ENCODE measurements at regions not wholly inside any gene's neighbourhood (a gene's known extent, or its start where the extent isn't known, plus 50 kb on each side); places are given as distances from the start of the nearest gene placed in this dataset.

DNA sequence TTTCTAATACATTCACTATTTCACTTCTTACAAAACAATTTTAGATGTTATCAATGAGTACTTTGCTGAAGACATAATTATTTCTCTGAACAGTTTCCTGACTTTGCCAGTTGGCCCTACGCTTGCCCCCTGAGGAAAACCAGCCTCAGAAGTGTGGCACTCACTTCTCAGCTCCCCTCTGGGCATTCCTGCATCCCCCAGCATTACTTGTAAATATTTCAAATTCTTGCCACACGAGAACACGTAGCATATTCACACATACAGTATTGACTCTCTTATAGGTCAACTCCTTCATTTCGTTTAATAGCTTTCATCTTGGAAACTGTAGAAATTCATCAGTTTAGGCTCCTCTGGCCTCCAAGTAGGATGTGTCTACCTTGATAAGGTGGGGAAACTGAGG, 65.2 kb downstream of the OTX2 start:
- in situ Hi-C loops (cut with HindIII; ENCODE audit: low pct_unique_long_range_greater_than_20kb, low sequenced_read_pairs) = no loop called here

DNA sequence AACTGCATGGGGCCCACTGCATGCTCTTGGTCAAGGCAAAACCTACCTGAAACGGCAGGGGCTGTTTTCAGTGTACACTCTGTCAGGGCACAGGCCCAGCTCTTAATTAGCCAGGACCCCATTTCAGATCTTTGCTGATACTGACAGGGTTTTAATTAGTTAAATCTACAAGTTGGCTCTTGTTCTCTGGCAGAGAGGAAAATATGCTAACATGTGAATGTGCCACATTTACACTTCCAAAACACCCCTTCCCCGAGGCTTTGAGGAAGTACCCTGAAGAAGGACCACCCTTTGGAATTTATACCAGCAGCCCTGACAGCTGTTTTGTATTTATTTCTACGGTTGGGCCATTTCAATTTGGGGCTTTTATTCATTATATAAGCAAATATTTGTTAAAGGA, 66.3 kb downstream of the OTX2 start:
- in situ Hi-C loops (cut with HindIII; ENCODE audit: low pct_unique_long_range_greater_than_20kb, low sequenced_read_pairs) = no loop called here
- DNase-seq (ENCODE audit: low read depth, low spot score) = no peak

More for the DNA sequence above, 65.2 kb downstream of the OTX2 start:
- no peak for DNase-seq (ENCODE audit: low read depth, low spot score)

DNA sequence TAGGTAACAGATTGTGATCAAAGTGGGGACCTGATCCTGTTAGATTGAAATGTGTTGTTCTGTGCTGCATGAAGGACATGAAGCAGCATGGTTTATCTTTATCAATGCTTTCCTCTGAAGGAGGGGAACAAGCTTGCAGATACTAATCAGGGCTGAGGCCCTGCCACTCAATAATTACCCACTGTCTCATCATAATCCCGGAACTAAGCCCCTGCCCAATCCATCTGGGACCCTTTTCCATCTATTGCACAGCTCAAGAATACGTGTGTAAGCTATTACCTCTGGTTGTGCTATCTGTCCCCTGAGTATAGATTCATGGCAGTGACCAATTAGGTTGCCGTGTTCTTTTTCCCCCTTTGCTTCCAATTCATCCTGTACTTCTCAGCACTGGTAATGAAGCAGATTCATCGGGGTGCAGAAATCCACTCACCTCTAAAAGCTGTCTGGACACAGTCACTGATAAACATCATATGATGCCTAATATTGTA, 67.8 kb downstream of the OTX2 start:
- in situ Hi-C loops (cut with HindIII; ENCODE audit: low pct_unique_long_range_greater_than_20kb, low sequenced_read_pairs) = no loop called here
- no peak for DNase-seq (ENCODE audit: low read depth, low spot score)

DNA sequence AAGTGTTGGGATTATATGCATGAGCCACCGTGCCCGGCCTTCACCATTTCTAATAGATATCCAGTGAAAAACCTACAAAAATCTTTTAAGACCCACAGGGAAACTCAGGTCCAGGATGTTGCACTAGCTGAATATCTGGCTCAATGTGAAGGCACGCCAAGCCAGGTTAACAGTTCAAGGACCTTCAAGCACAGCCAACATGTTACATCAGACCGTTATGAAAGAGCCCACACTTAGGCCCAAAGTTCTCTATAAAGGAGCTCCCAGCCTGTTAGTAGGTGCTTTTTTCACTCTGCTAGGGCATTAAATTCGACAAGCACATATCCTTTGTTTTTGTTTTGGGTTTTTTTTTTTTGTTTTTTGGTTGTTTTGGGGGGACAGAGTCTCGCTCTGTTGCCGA, 69.0 kb downstream of the OTX2 start:
- DNase-seq (ENCODE audit: low read depth, low spot score) = no peak
- in situ Hi-C loops (cut with HindIII; ENCODE audit: low pct_unique_long_range_greater_than_20kb, low sequenced_read_pairs) = no loop called here

- no peak for DNase-seq (ENCODE audit: low read depth, low spot score)
- in situ Hi-C loops (cut with HindIII; ENCODE audit: low pct_unique_long_range_greater_than_20kb, low sequenced_read_pairs) = no loop called here
Measured at GRCh38 chr14:56738020-56738419, 72.3 kb downstream of the OTX2 start.

DNA sequence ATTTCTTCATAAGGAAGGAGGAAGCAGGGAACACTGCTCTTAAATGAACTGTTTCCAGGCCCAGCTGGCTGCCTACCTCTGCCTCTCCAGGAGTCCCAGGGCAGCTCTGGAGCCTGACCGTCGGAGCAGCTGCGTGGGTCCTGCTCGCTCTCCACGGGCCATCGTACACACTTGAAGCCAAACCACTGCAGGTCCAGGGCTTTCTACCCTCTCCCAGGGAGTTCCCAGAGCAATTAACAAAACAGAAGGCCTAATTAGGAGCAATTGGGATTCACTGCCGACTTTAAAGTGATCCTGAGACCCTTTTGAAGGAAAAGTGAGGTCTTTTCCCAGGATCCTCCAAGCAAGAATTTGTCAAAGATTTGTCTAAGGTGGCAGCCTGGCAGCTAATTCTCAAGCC, 76.9 kb downstream of the OTX2 start:
- no peak for DNase-seq (ENCODE audit: low read depth, low spot score)
- in situ Hi-C loops (cut with HindIII; ENCODE audit: low pct_unique_long_range_greater_than_20kb, low sequenced_read_pairs) = no loop called here

GRCh38 chr14:56731187-56731586, 79.1 kb downstream of the OTX2 start:
- no peak for DNase-seq (ENCODE audit: low read depth, low spot score)

GRCh38 chr14:56730538-56731145, 79.6 kb downstream of the OTX2 start:
- in situ Hi-C loops (cut with HindIII; ENCODE audit: low pct_unique_long_range_greater_than_20kb, low sequenced_read_pairs) = no loop called here
- DNase-seq (ENCODE audit: low read depth, low spot score) = no peak

More at GRCh38 chr14:56731187-56731586, 79.1 kb downstream of the OTX2 start:
- in situ Hi-C loops (cut with HindIII; ENCODE audit: low pct_unique_long_range_greater_than_20kb, low sequenced_read_pairs) = no loop called here

- in situ Hi-C loops (cut with HindIII; ENCODE audit: low pct_unique_long_range_greater_than_20kb, low sequenced_read_pairs) = no loop called here
- no peak for DNase-seq (ENCODE audit: low read depth, low spot score)
Measured at GRCh38 chr14:56724013-56724412, 86.3 kb downstream of the OTX2 start.

DNA sequence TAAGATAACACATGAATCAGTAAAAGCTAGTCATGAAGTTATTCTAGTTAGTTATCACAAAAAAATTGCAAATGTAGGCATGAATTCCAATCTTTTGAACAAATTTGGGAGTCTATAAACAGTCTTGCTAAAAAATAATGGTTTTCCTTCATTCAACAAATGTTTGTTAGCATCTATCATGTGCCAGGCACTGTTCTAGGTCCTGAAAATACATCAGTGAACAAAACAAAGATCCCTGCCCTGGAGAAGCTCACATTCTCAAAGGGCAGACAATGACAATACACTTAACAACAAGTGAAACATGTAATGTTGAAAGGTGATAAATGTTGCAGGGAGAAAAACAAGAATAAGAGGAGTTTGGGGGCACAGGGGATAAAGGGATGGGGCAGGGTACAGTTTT, 86.9 kb downstream of the OTX2 start:
- in situ Hi-C loops (cut with HindIII; ENCODE audit: low pct_unique_long_range_greater_than_20kb, low sequenced_read_pairs) = no loop called here
- no peak for DNase-seq (ENCODE audit: low read depth, low spot score)

DNA sequence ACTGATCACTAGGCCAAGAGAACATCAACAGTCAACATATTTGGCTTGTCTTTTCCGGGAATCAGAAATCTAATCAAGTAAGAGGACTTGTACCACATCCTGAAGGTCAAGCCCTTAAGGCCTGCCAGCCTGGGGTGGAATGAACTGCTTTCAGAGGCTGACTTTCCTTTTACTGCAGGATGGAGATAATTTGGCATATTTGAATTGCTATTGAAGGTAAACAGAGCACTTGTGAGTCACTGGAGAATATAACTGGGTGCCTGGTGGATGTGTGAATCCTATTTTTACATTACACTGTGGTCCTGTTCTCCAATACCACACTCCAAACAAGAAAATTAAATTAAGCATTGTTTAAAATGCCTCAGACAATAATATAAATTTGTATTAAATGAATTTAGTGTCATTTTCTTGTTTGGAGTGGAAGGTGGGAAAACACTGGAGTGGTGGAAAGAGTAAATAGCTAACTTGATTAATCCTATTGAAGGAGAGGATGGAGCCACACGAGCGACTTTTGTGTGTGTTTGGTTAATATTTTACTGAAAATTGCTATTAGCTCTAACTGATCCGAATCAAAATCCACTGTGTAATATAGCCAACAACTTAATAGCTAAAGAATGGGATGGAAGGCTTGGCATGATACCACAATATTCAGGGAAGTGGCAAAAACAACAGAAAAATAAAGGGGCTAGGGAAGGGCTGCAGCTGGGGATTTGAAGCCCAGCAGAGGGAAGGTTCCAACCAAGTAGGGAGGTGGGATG, 89.4 kb downstream of the OTX2 start:
- in situ Hi-C loops (cut with HindIII; ENCODE audit: low pct_unique_long_range_greater_than_20kb, low sequenced_read_pairs) = no loop called here

GRCh38 chr14:56718312-56718711, 92.0 kb downstream of the OTX2 start:
- DNase-seq (ENCODE audit: low read depth, low spot score) = no peak
- in situ Hi-C loops (cut with HindIII; ENCODE audit: low pct_unique_long_range_greater_than_20kb, low sequenced_read_pairs) = no loop called here

More for the DNA sequence above, 89.4 kb downstream of the OTX2 start:
- no peak for DNase-seq (ENCODE audit: low read depth, low spot score)

DNA sequence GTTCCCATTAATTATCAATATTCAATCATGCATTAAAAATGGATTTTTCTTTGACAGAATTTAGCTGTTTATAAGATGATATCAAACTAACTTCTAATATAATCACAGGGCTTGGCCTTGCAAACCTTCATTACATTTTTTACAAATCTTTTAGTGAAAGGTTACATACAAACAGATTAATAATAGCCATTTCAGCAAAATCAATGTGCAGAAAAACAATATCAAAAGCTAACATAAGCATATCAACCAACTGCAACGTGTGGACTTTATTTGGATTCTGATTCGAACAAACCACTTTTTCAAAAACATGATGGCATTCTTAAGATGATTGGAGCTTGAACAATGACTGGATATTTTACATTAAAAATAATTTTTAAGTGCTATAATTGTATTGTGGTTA, 93.6 kb downstream of the OTX2 start:
- in situ Hi-C loops (cut with HindIII; ENCODE audit: low pct_unique_long_range_greater_than_20kb, low sequenced_read_pairs) = no loop called here

DNA sequence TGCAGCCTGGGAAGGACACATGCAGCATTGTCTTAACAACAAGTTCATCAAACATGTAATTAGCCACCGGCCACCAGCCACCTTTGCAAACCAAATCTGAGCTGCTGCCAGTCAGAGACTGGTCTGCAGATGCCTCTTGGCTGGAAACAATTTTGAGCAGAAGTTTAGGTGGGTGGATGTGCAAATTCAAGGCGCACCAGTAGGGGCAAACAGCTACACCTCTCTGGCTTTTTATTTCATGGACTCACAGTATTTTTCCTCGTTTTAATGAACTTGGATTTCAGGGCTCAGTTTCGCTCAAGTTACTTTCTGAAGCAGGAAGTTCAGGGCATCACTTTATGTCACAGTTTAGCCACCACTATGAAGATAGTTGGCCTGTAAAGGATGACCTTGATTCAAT, 94.3 kb downstream of the OTX2 start:
- DNase-seq (ENCODE audit: low read depth, low spot score) = peak; percentile 4
- in situ Hi-C loops (cut with HindIII; ENCODE audit: low pct_unique_long_range_greater_than_20kb, low sequenced_read_pairs) = no loop called here

More for the DNA sequence above, 93.6 kb downstream of the OTX2 start:
- no peak for DNase-seq (ENCODE audit: low read depth, low spot score)

DNA sequence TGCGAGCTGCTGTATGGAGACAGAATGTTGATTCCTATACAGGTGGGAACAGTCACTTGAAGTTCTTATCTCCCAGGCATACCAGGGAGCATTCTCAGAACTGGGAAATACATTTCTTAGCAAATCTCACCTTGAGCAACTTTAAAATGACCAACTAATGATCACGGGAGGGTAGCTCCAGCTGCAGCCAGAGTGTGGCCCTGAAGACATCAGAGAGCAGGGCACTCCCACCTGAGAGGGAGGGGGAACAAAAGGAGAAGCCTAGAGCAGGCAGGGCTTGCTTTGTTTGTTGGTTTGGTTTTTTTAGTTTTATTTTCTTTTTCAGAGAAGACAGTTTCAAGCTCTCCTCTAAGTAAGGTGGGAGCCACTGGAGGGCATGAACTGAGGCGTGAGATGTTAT, 101.1 kb downstream of the OTX2 start:
- no peak for DNase-seq (ENCODE audit: low read depth, low spot score)
- in situ Hi-C loops (cut with HindIII; ENCODE audit: low pct_unique_long_range_greater_than_20kb, low sequenced_read_pairs) = no loop called here

DNA sequence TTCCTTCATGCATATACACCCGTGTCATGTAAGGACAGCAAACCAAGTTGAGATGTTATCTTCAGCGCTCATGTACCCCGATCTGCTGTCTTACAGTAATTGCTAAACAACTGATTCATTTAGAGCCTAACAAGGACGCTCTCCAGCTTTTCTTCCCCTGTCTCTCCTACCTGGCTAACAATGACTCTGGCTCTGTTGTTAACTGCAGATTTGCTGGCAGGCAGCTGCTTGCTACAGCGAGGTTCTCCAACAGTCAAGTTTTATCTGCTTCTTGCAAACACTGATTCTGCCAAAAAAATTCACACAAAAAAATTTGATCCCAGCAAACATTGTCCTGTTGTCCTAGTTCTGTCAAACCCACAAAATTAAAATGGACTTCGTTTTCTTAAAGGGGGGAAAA, 101.6 kb downstream of the OTX2 start:
- in situ Hi-C loops (cut with HindIII; ENCODE audit: low pct_unique_long_range_greater_than_20kb, low sequenced_read_pairs) = no loop called here
- no peak for DNase-seq (ENCODE audit: low read depth, low spot score)

DNA sequence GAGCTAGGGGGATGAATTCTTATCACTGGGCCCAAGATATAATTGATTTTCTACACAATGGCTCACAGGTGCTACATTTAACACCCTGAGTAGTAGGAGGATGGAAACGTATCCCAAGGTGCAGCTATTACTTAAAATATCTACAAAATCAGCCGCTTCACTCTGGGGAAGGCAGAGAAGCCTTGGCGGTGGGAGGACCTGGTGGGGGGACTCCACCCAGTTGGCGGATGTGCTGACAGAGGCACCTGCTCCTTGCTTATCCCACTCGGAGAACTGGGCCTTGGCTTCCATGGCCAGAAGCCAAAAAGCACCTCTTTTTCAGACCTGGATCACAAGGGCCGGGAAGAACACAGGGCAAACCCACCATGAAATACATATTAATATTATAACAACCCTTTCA, 106.3 kb downstream of the OTX2 start:
- DNase-seq (ENCODE audit: low read depth, low spot score) = no peak
- in situ Hi-C loops (cut with HindIII; ENCODE audit: low pct_unique_long_range_greater_than_20kb, low sequenced_read_pairs) = no loop called here

- in situ Hi-C loops (cut with HindIII; ENCODE audit: low pct_unique_long_range_greater_than_20kb, low sequenced_read_pairs) = no loop called here
- no peak for DNase-seq (ENCODE audit: low read depth, low spot score)
Measured at GRCh38 chr14:56702515-56702914, 107.8 kb downstream of the OTX2 start.

All from SK-MEL-5 (cell line).